Adrenal gland (tissue), 9 donors: ENCODE measurements at regions not wholly inside any gene's neighbourhood (a gene's known extent, or its start where the extent isn't known, plus 50 kb on each side); places are given as distances from the start of the nearest gene placed in this dataset.

ENCODE experiments used
- DNase-seq, 7 donors: peaks; one replicate each; pipeline ENCODE4 v3.0.0-alpha.2; 2019 to 2020
- H3K27ac ChIP-seq, 5 donors: fragments of 200-600 bp; sonication (generic) in 4 of 5; 1 replicate in 3 of 5; 2 replicates in 2 of 5; pipeline versions ENCODE4 v1.5.1 to v1.8.0; 2016 to 2020; ENCODE audit warnings: mild to moderate bottlenecking in 1 of 5
- H3K27me3 ChIP-seq: fragments of 200-600 bp; 2 replicates; pipeline ENCODE4 v1.8.0; 2021
- H3K36me3 ChIP-seq, 2 donors: fragments of 200-600 bp; replicated peaks in 1 of 2; 1 replicate in 1 of 2; 2 replicates in 1 of 2; pipeline versions ENCODE4 v1.5.1 to v1.8.0; 2018 to 2022
- H3K4me1 ChIP-seq, 2 donors: fragments of 200-600 bp; replicated peaks in 1 of 2; 1 replicate in 1 of 2; 2 replicates in 1 of 2; pipeline versions ENCODE4 v1.5.1 to v1.8.0; 2018 to 2021
- H3K4me3 ChIP-seq, 4 donors: fragments of 200-600 bp; sonication (generic) in 3 of 4; one replicate each; pipeline ENCODE4 v1.5.1; 2016 to 2018
- H3K9me3 ChIP-seq, 3 donors: fragments of 200-600 bp; sonication (generic) in 1 of 3; replicated peaks in 1 of 3; 1 replicate in 2 of 3; 2 replicates in 1 of 3; pipeline versions ENCODE4 v1.5.1 to v1.8.0; 2016 to 2021
- POLR2A ChIP-seq, 2 donors: fragments of 450-650 bp; IDR thresholded peaks; one replicate each; pipeline ENCODE4 v1.6.1; 2017; ENCODE audit warnings: antibody characterized with exemption in 2 of 2, mild to moderate bottlenecking in 2 of 2, moderate library complexity in 1 of 2
- WGBS, 4 donors: extraction: QIAGEN DNeasy Blood & Tissue Kit in 2 of 4; methylation state at CpG; one replicate each; pipeline versions ENCODE4 v1.1.5 to v1.1.7; 2013 to 2017; 5-methylcytosine and 5-hydroxymethylcytosine counted together
- intact Hi-C, 2 donors: fragments of 100-400 bp; cut with DNase I; formaldehyde crosslinking; loops; one replicate each; pipeline versions ENCODE4 v1.14.1 to v1.15.0; 2022 to 2023
- TF ChIP-seq, protein P1 (sequence below), 6 experiments: fragments of 450-650 bp in 4 of 6; fragments of 200-600 bp in 2 of 6; sonication (generic) in 1 of 6; IDR thresholded peaks; 1 replicate in 5 of 6; 2 replicates in 1 of 6; pipeline versions ENCODE4 v1.5.1 to v1.8.0; 2016 to 2021; ENCODE audit warnings: antibody characterized with exemption in 6 of 6, mild to moderate bottlenecking in 2 of 6, moderate library complexity in 1 of 6
- donor health status: healthy with polysubstance abuse.
- donor health status: Bipolar disorder and iron deficiency.
- donor health status: DM: yes; HTN: yes; CAD: no.
- donor health status: DM: no; HTN: no; CAD: no.
- donor health status: DM: no; HTN: no; CAD: no.

DNA sequence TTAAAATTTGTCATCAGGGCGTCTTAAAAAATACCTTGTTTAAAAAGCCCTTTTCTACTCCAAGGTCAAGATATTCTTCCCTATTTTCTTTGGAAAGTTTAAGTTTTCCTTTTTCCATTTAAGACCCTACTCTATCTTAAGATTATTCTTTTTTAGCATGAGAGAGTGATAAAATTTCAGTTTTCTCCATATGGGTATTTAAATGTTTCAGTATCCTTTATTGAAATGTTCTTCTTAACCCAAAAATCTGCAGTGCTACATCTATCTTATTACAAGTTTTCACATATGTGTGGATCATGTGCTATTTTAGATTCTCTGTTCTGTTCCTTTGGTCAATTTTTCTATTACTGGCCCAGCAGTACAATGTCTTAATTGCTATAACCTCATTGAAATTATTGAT lies 202.2 kb downstream of the TTC6 start:
- H3K9me3 ChIP-seq, result no peaks in the 10 kb centered on the region
- intact Hi-C loops, result no loop called here
- DNase-seq, result no peak
- no peak overlapping the region for H3K4me3 ChIP-seq
- H3K27me3 ChIP-seq, result no peaks in the 10 kb centered on the region
- H3K36me3 ChIP-seq, result no peaks in the 10 kb centered on the region
- WGBS, 4 donors, result 0 to 80% (median 24%) methylated on average over 1 of the region's 1 CpG
- H3K27ac ChIP-seq, result no peak overlapping the region
- TF ChIP-seq, protein P1, sequence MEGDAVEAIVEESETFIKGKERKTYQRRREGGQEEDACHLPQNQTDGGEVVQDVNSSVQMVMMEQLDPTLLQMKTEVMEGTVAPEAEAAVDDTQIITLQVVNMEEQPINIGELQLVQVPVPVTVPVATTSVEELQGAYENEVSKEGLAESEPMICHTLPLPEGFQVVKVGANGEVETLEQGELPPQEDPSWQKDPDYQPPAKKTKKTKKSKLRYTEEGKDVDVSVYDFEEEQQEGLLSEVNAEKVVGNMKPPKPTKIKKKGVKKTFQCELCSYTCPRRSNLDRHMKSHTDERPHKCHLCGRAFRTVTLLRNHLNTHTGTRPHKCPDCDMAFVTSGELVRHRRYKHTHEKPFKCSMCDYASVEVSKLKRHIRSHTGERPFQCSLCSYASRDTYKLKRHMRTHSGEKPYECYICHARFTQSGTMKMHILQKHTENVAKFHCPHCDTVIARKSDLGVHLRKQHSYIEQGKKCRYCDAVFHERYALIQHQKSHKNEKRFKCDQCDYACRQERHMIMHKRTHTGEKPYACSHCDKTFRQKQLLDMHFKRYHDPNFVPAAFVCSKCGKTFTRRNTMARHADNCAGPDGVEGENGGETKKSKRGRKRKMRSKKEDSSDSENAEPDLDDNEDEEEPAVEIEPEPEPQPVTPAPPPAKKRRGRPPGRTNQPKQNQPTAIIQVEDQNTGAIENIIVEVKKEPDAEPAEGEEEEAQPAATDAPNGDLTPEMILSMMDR (IDR thresholded peaks at IDR 0.05), result no peak
- TF ChIP-seq POLR2A (IDR thresholded peaks at IDR 0.05), result no peak
- no peaks in the 10 kb centered on the region for H3K4me1 ChIP-seq

DNA sequence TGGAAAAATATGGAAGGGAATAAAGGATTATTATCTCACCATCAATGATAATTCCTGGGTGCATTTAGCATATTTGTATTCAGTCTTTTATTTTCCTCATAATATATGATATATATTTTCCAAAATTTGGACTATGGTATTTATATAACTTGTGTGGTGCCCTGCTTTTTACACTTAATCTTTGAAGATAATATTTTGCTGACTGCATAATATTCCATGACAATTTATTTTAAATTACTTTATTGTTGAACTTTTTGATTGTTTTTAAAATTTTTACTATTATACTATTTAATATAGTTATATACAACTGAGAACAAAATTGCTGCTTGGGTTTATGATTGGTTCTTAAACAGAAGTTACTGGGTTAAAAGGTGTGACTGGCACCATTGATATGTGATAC lies 212.3 kb downstream of the TTC6 start:
- intact Hi-C loops, result no loop called here
- TF ChIP-seq POLR2A (IDR thresholded peaks at IDR 0.05), result no peak
- TF ChIP-seq, protein P1 (IDR thresholded peaks at IDR 0.05), result no peak
- H3K9me3 ChIP-seq, result no peaks in the 10 kb centered on the region
- no peak overlapping the region for H3K4me3 ChIP-seq
- no peak overlapping the region for H3K27ac ChIP-seq
- no peaks in the 10 kb centered on the region for H3K27me3 ChIP-seq
- H3K4me1 ChIP-seq, result no peaks in the 10 kb centered on the region
- H3K36me3 ChIP-seq, result no peaks in the 10 kb centered on the region
- DNase-seq, result no peak

DNA sequence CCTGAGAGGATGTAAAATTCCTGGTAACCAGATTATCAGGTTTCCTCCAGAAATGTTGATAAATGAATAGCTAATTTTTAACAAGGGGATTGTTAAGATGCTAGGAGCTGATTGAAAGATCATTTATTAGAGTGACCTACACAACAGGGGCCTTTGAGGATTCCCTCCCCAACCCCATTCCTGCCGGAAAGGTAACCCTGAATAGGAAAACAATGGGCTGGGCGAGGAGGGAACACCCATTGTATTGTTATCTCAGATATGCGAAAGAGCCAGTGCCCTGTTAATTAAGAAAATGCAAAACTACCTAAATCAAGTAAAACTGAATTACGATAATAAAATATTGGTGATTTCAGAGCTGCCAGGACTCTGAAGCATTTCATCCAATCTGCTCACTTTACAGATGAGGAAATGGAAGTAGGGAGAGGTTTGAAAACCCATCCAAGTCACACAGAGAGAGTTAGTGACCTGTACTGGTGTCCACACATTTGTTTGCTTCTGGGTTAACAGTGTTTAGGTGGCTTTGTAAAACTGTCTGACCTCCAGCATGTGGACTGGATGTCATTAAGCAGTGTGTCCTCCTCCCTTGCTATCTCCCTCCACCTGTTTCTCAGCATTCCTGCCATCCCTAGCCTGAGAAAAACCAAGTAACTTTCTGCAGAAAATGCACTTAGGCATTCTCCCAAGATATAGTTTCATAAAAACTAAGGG lies 214.8 kb downstream of the TTC6 start:
- Histone ChIP-seq H3K4me1 (no peaks in the 10 kb centered on the region), H3K27me3 (no peaks in the 10 kb centered on the region), H3K4me3 (no peak overlapping the region), H3K9me3 (no peaks in the 10 kb centered on the region), H3K36me3 (no peaks in the 10 kb centered on the region), H3K27ac (no peak overlapping the region)
- TF ChIP-seq, protein P1 (IDR thresholded peaks at IDR 0.05), result no peak
- no peak for TF ChIP-seq POLR2A (IDR thresholded peaks at IDR 0.05)
- intact Hi-C loops, result no loop called here
- 60 to 84% (median 79%) methylated on average over 4 of the region's 4 CpGs for WGBS, 4 donors
- no peak for DNase-seq

DNA sequence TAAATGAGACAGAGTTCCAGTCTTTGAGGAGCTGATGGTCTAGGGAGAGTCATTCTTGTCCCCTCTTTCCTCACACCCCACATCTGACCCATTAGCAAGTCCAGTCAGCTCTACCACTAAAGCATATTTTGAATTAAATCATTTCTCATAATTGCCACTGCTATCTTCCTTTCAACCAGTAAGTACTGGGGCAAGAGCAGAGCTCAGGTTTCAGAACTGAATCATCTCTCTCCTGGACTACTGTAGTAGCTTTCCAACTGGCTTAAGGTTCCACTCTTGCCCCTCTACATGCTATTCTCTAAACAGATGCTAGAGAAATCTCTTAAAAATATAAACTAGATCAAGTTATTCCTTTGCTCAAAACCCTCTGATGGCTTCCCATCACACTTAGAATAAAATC lies 218.3 kb downstream of the TTC6 start:
- H3K9me3 ChIP-seq, result no peaks in the 10 kb centered on the region
- intact Hi-C loops, result no loop called here
- H3K4me3 ChIP-seq, result no peak overlapping the region
- H3K36me3 ChIP-seq, result no peaks in the 10 kb centered on the region
- no peak overlapping the region for H3K27ac ChIP-seq
- no peak for DNase-seq
- TF ChIP-seq, protein P1 (IDR thresholded peaks at IDR 0.05), result no peak
- no peak for TF ChIP-seq POLR2A (IDR thresholded peaks at IDR 0.05)
- H3K27me3 ChIP-seq, result no peaks in the 10 kb centered on the region
- H3K4me1 ChIP-seq, result no peaks in the 10 kb centered on the region
